ENCODE measurements at regions not wholly inside any gene's neighbourhood (a gene's known extent, or its start where the extent isn't known, plus 50 kb on each side); places are given as distances from the start of the nearest gene placed in this dataset.
A peak's percentile ranks its signal among the peaks of the same experiment; 100 is the strongest.

- Histone ChIP-seq H3K4me2 (ENCODE audit: insufficient read depth, low read length) (peak overlapping the region; percentile 60), H2AFZ (ENCODE audit: low read length) (peak overlapping the region; percentile 80), H3K9me3 (ENCODE audit: low read depth, low read length) (no peaks in the 10 kb centered on the region), H3K27ac (ENCODE audit: low read depth, low read length) (peak overlapping the region; percentile 92), H3K4me3 (ENCODE audit: insufficient read depth, low read length) (peak overlapping the region; percentile 44), H3K79me2 (ENCODE audit: insufficient read depth, low read length) (no peaks in the 10 kb centered on the region), H4K20me1 (ENCODE audit: insufficient read depth, low read length) (no peaks in the 10 kb centered on the region), H3K4me1 (ENCODE audit: insufficient read depth, low read length) (peaks cover 46% of the 10 kb centered on the region), H3K27me3 (ENCODE audit: insufficient read depth, low read length) (no peaks in the 10 kb centered on the region), H3K36me3 (ENCODE audit: insufficient read depth, low read length) (no peaks in the 10 kb centered on the region)
- DNase-seq (ENCODE audit: insufficient read length, low spot score, missing footprints), result peak; percentile 71
- no peak for TF ChIP-seq CTCF (IDR thresholded peaks at IDR 0.05; ENCODE audit: extremely low read depth, low read depth, low read length)
Measured at GRCh38 chr17:77830816-77831473, 127.6 kb upstream of the TNRC6C start.

- H2AFZ ChIP-seq (ENCODE audit: low read length), result peak overlapping the region; percentile 10
- H3K4me2 ChIP-seq (ENCODE audit: insufficient read depth, low read length), result peak overlapping the region; percentile 60
- no peak for TF ChIP-seq CTCF (IDR thresholded peaks at IDR 0.05; ENCODE audit: extremely low read depth, low read depth, low read length)
- no peaks in the 10 kb centered on the region for H3K27me3 ChIP-seq (ENCODE audit: insufficient read depth, low read length)
- H3K4me3 ChIP-seq (ENCODE audit: insufficient read depth, low read length), result no peak overlapping the region
- no peaks in the 10 kb centered on the region for H3K36me3 ChIP-seq (ENCODE audit: insufficient read depth, low read length)
- no peaks in the 10 kb centered on the region for H3K9me3 ChIP-seq (ENCODE audit: low read depth, low read length)
- H3K4me1 ChIP-seq (ENCODE audit: insufficient read depth, low read length), result peaks cover 46% of the 10 kb centered on the region
- no peaks in the 10 kb centered on the region for H4K20me1 ChIP-seq (ENCODE audit: insufficient read depth, low read length)
- no peaks in the 10 kb centered on the region for H3K79me2 ChIP-seq (ENCODE audit: insufficient read depth, low read length)
- DNase-seq (ENCODE audit: insufficient read length, low spot score, missing footprints), result peak; percentile 98
- peak overlapping the region; percentile 92 for H3K27ac ChIP-seq (ENCODE audit: low read depth, low read length)
Measured at GRCh38 chr17:77831474-77832179, 126.9 kb upstream of the TNRC6C start.

- H3K9me3 ChIP-seq (ENCODE audit: low read depth, low read length), result no peaks in the 10 kb centered on the region
- H2AFZ ChIP-seq (ENCODE audit: low read length), result no peak overlapping the region
- no peak for DNase-seq (ENCODE audit: insufficient read length, low spot score, missing footprints)
- no peak for TF ChIP-seq CTCF (IDR thresholded peaks at IDR 0.05; ENCODE audit: extremely low read depth, low read depth, low read length)
- peak overlapping the region; percentile 92 for H3K27ac ChIP-seq (ENCODE audit: low read depth, low read length)
- H3K36me3 ChIP-seq (ENCODE audit: insufficient read depth, low read length), result no peaks in the 10 kb centered on the region
- peaks cover 46% of the 10 kb centered on the region for H3K4me1 ChIP-seq (ENCODE audit: insufficient read depth, low read length)
- no peaks in the 10 kb centered on the region for H4K20me1 ChIP-seq (ENCODE audit: insufficient read depth, low read length)
- H3K4me3 ChIP-seq (ENCODE audit: insufficient read depth, low read length), result no peak overlapping the region
- H3K27me3 ChIP-seq (ENCODE audit: insufficient read depth, low read length), result no peaks in the 10 kb centered on the region
- no peak overlapping the region for H3K4me2 ChIP-seq (ENCODE audit: insufficient read depth, low read length)
- H3K79me2 ChIP-seq (ENCODE audit: insufficient read depth, low read length), result no peaks in the 10 kb centered on the region
Measured at GRCh38 chr17:77832180-77832560, 126.3 kb upstream of the TNRC6C start.

GRCh38 chr17:77833769-77834168 lies 124.7 kb upstream of the TNRC6C start:
- no peak overlapping the region for H3K4me2 ChIP-seq (ENCODE audit: insufficient read depth, low read length)
- peaks cover 46% of the 10 kb centered on the region for H3K4me1 ChIP-seq (ENCODE audit: insufficient read depth, low read length)

More at GRCh38 chr17:77833769-77834168, 124.7 kb upstream of the TNRC6C start:
- Histone ChIP-seq H3K79me2 (ENCODE audit: insufficient read depth, low read length) (no peaks in the 10 kb centered on the region), H3K9me3 (ENCODE audit: low read depth, low read length) (no peaks in the 10 kb centered on the region), H3K27ac (ENCODE audit: low read depth, low read length) (no peak overlapping the region), H3K27me3 (ENCODE audit: insufficient read depth, low read length) (no peaks in the 10 kb centered on the region), H3K4me3 (ENCODE audit: insufficient read depth, low read length) (no peak overlapping the region), H2AFZ (ENCODE audit: low read length) (no peak overlapping the region), H4K20me1 (ENCODE audit: insufficient read depth, low read length) (no peaks in the 10 kb centered on the region), H3K36me3 (ENCODE audit: insufficient read depth, low read length) (no peaks in the 10 kb centered on the region)
- no peak for TF ChIP-seq CTCF (IDR thresholded peaks at IDR 0.05; ENCODE audit: extremely low read depth, low read depth, low read length)
- peak; percentile 60 for DNase-seq (ENCODE audit: insufficient read length, low spot score, missing footprints)
